OCI-LY7 (cell line): ENCODE measurements at regions not wholly inside any gene's neighbourhood (a gene's known extent, or its start where the extent isn't known, plus 50 kb on each side); places are given as distances from the start of the nearest gene placed in this dataset.

Experiments
- BruUV-seq: library from RNA; stranded (reverse); fragments of 400-500 nt; replicated peaks from 2 replicates; lab custom pipeline; 2021; lab: Mats Ljungman, UMichigan
- CTCF ChIA-PET: fragments of 300-600 bp; sonication (Branson Sonifier 250); formaldehyde crosslinking; loops from one replicate; lab custom pipeline; 2022; ENCODE audit warnings: antibody characterized with exemption; ENCODE audit not compliant: unreplicated experiment; lab: Charles Lee
- POLR2A ChIA-PET: fragments of 300-600 bp; sonication (Branson Sonifier 250); formaldehyde crosslinking; loops from one replicate; lab custom pipeline; 2022; ENCODE audit warnings: antibody characterized with exemption; lab: Charles Lee
- DNase-seq: peaks from one replicate; pipeline ENCODE4 v3.0.0-alpha.2; 2015; ENCODE audit warnings: low spot score
- H2AFZ ChIP-seq: fragments of 200-600 bp; sonication (generic), shearing (Covaris generic); 2 replicates; pipeline ENCODE4 v1.6.1; 2014; ENCODE audit warnings: mild to moderate bottlenecking, antibody characterized with exemption, low read length, moderate library complexity
- H3K27ac ChIP-seq: fragments of 200-600 bp; sonication (generic); 2 replicates; pipeline ENCODE4 v1.5.1; 2014; ENCODE audit warnings: mixed run types, low read depth, mild to moderate bottlenecking, moderate library complexity, low read length, inconsistent platforms; ENCODE audit not compliant: poor library complexity, severe bottlenecking
- H3K36me3 ChIP-seq: fragments of 200-600 bp; sonication (generic); 2 replicates; pipeline ENCODE4 v1.6.1; 2014; ENCODE audit warnings: mild to moderate bottlenecking, antibody characterized with exemption, low read length, moderate library complexity, mixed read lengths; ENCODE audit not compliant: insufficient read depth
- H3K4me1 ChIP-seq: fragments of 200-600 bp; sonication (generic); 2 replicates; pipeline ENCODE4 v1.5.1; 2014; ENCODE audit warnings: mild to moderate bottlenecking, low read length; ENCODE audit not compliant: insufficient read depth, poor library complexity, severe bottlenecking
- H3K4me2 ChIP-seq: fragments of 200-600 bp; sonication (generic); 2 replicates; pipeline ENCODE4 v1.6.1; 2014; ENCODE audit warnings: mild to moderate bottlenecking, low read length
- H3K4me3 ChIP-seq: fragments of 200-600 bp; sonication (generic); 2 replicates; pipeline ENCODE4 v1.5.1; 2014; ENCODE audit warnings: mild to moderate bottlenecking, low read depth, low read length; ENCODE audit not compliant: poor library complexity, severe bottlenecking
- H3K79me2 ChIP-seq: fragments of 200-600 bp; sonication (generic); 2 replicates; pipeline ENCODE4 v1.6.1; 2016; ENCODE audit warnings: low read depth, mild to moderate bottlenecking, low read length, moderate library complexity, mixed read lengths; ENCODE audit not compliant: insufficient read depth
- H3K9me2 ChIP-seq: fragments of 200-600 bp; sonication (generic); 2 replicates; pipeline ENCODE4 v1.6.1; 2016; ENCODE audit warnings: mild to moderate bottlenecking, low read length, mixed read lengths; ENCODE audit not compliant: insufficient read depth
- H3K9me3 ChIP-seq: fragments of 200-600 bp; sonication (generic); 2 replicates; pipeline ENCODE4 v1.6.1; 2014; ENCODE audit warnings: mild to moderate bottlenecking, mixed run types, low read length, mixed read lengths
- H4K20me1 ChIP-seq: fragments of 200-600 bp; sonication (generic); 2 replicates; pipeline ENCODE4 v1.6.1; 2014; ENCODE audit warnings: mild to moderate bottlenecking, antibody characterized with exemption, low read length, moderate library complexity, mixed read lengths; ENCODE audit not compliant: insufficient read depth
- EZH2phosphoT487 ChIP-seq: fragments of 200-600 bp; sonication (generic); IDR thresholded peaks from 2 replicates; pipeline ENCODE4 v1.6.1; 2018; ENCODE audit warnings: low read depth, borderline replicate concordance, mild to moderate bottlenecking, mixed run types, antibody characterized with exemption, low read length, moderate library complexity, mixed read lengths
- intact Hi-C: fragments of 100-400 bp; cut with micrococcal nuclease; formaldehyde crosslinking; loops from one replicate; pipeline ENCODE4 v1.10.0; 2022; ENCODE audit not compliant: unreplicated experiment
- TF ChIP-seq, protein P1 (sequence below): fragments of 200-600 bp; sonication (generic); conservative IDR thresholded peaks from 2 replicates; pipeline ENCODE4 v1.5.1; 2014; ENCODE audit warnings: mild to moderate bottlenecking, antibody characterized with exemption, low read length, moderate library complexity, mixed read lengths

DNA sequence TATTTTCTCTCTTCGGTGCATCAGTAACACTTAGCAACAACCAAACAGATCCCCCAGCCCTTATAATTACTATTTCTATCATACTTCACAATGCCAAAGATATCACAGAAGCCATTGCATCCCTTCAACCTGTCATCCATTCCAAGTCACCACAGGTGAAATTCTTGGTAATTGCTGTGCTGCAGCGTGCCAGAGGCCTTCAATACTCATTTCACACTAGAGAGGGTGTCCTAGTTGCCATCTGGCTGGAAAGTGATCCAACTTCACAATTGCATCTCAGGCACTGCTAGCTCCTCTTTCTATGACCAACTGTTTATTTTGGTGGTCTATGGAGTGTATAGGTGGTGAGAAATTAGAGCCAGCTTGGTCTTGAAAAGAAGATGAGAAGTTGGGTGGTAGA, 131.2 kb downstream of the NUP35 start:
- CTCF ChIA-PET, result no interaction called here
- Histone ChIP-seq H3K4me2 (no peak overlapping the region), H3K79me2 (no peaks in the 10 kb centered on the region), H3K36me3 (no peaks in the 10 kb centered on the region), H3K9me2 (no peaks in the 10 kb centered on the region), H3K9me3 (no peaks in the 10 kb centered on the region), H3K4me3 (no peak overlapping the region), H3K27ac (no peak overlapping the region), H3K4me1 (no peaks in the 10 kb centered on the region), H2AFZ (no peak overlapping the region), H4K20me1 (no peaks in the 10 kb centered on the region)
- no peak for TF ChIP-seq EZH2phosphoT487
- TF ChIP-seq, protein P1, sequence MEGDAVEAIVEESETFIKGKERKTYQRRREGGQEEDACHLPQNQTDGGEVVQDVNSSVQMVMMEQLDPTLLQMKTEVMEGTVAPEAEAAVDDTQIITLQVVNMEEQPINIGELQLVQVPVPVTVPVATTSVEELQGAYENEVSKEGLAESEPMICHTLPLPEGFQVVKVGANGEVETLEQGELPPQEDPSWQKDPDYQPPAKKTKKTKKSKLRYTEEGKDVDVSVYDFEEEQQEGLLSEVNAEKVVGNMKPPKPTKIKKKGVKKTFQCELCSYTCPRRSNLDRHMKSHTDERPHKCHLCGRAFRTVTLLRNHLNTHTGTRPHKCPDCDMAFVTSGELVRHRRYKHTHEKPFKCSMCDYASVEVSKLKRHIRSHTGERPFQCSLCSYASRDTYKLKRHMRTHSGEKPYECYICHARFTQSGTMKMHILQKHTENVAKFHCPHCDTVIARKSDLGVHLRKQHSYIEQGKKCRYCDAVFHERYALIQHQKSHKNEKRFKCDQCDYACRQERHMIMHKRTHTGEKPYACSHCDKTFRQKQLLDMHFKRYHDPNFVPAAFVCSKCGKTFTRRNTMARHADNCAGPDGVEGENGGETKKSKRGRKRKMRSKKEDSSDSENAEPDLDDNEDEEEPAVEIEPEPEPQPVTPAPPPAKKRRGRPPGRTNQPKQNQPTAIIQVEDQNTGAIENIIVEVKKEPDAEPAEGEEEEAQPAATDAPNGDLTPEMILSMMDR, result no peak
- POLR2A ChIA-PET, result interaction anchor here (0.5 kb wide), 1 partner anchor 198 kb away, joined by 3 read pairs; no protein-coding TSS in a partner anchor
- intact Hi-C loops, result no loop called here
- no TSS peak for BruUV-seq
- DNase-seq, result no peak

DNA sequence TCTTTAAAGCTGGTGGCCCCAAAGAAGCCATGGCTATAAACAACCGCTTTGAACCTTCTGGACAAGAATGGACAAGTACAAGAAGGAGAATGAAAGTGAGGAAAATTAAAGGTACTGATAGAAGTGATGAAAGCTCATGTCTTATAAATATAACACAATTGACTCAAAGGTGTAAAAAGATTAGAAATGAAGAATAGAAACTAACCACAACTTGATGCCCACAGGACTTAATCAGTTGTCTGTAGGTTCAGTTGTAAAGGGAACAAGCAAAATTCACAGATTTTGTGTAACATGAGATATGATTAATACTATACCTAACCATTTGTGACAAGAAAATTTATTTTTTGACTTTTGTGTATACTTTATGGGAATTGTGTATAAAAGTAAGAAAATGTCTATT, 135.7 kb downstream of the NUP35 start:
- Histone ChIP-seq H3K4me3 (no peak overlapping the region), H4K20me1 (no peaks in the 10 kb centered on the region), H3K4me1 (no peaks in the 10 kb centered on the region), H2AFZ (no peak overlapping the region), H3K79me2 (no peaks in the 10 kb centered on the region), H3K9me2 (no peaks in the 10 kb centered on the region), H3K4me2 (no peak overlapping the region), H3K27ac (no peak overlapping the region), H3K36me3 (no peaks in the 10 kb centered on the region), H3K9me3 (no peaks in the 10 kb centered on the region)
- TF ChIP-seq, protein P1, result no peak
- no peak for TF ChIP-seq EZH2phosphoT487
- no peak for DNase-seq
- POLR2A ChIA-PET, result no interaction called here
- BruUV-seq, result no TSS peak
- intact Hi-C loops, result no loop called here
- CTCF ChIA-PET, result no interaction called here

DNA sequence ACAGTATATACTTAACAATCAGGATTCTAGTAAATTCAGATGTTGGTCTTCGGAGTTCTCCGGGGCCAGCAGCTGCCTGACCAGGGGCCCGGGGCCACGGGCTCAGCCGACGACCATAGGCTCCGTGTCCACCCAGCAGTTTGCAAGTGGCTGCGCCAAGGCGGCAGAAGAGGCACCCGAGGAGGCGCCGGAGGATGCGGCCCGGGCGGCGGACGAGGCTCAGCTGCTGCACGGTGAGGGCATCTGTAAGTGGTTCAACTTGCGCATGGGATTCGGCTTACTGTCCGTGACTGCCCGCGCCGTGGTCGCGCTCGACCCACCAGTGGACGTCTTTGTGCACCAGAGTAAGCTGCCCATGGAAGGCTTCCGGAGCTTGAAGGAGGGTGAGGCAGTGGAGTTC, 136.3 kb downstream of the NUP35 start:
- intact Hi-C loops, result no loop called here
- no peaks in the 10 kb centered on the region for H4K20me1 ChIP-seq
- TF ChIP-seq EZH2phosphoT487, result no peak
- TF ChIP-seq, protein P1, result no peak
- ChIA-PET CTCF (no interaction called here), POLR2A (no interaction called here)
- H3K4me2 ChIP-seq, result no peak overlapping the region
- H3K4me1 ChIP-seq, result no peaks in the 10 kb centered on the region
- H2AFZ ChIP-seq, result no peak overlapping the region
- no TSS peak for BruUV-seq
- no peak overlapping the region for H3K4me3 ChIP-seq
- no peak overlapping the region for H3K27ac ChIP-seq
- no peaks in the 10 kb centered on the region for H3K9me3 ChIP-seq
- H3K36me3 ChIP-seq, result no peaks in the 10 kb centered on the region
- no peaks in the 10 kb centered on the region for H3K9me2 ChIP-seq
- H3K79me2 ChIP-seq, result no peaks in the 10 kb centered on the region
- no peak for DNase-seq
